HG02938 (cell line): ENCODE measurements at regions not wholly inside any gene's neighbourhood (a gene's known extent, or its start where the extent isn't known, plus 50 kb on each side); places are given as distances from the start of the nearest gene placed in this dataset.
"Not testable (repeated sequence)": the region's sequence is repeated elsewhere in the genome, so short reads cannot be mapped to it uniquely, and the experiment has no call there.

Experiments used
- ATAC-seq: cut with Tn5 transposase; IDR thresholded peaks from one replicate; pipeline ENCODE4 v1.9.1; 2021; ENCODE audit warnings: mild to moderate bottlenecking, moderate library complexity; ENCODE audit not compliant: unreplicated experiment

GRCh38 chr20:5395932-5396727 is 79.4 kb upstream of the PROKR2 start:
- no peak for ATAC-seq

DNA sequence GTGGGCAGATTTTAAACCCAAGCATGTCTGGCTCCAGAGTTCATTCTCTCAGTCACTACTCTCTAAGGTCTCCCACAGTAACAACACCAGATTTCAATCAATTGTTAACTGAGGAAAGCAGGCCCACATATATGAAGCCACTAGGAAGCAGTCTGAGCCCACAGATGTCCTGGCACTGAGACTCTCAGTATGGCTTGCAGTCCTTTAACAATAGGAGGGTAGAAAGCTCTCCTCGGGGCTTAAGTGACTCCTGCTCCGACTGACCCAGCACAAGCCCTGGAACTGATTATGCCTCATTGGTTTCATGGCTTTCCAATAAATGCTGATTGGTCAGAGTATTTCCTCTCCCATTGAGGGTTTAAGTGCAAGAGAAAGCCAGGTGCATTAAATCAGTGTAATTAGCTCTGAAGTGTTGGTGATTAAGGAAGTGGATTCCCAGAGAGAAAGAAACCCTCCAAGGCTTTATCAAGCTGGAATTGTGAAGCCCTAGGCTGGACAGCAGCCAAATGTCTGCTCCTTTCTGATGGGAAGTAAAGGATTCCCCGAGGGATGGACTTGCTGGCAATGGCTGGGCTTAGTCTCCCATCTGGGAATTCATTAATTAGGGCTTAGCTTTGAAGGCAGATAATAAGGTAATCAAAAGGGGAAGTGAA is 76.6 kb upstream of the PROKR2 start:
- ATAC-seq: no peak

GRCh38 chr20:5390720-5391119 is 74.0 kb upstream of the PROKR2 start:
- no peak for ATAC-seq

GRCh38 chr20:5386846-5387245 is 70.1 kb upstream of the PROKR2 start:
- not testable (repeated sequence) for ATAC-seq

DNA sequence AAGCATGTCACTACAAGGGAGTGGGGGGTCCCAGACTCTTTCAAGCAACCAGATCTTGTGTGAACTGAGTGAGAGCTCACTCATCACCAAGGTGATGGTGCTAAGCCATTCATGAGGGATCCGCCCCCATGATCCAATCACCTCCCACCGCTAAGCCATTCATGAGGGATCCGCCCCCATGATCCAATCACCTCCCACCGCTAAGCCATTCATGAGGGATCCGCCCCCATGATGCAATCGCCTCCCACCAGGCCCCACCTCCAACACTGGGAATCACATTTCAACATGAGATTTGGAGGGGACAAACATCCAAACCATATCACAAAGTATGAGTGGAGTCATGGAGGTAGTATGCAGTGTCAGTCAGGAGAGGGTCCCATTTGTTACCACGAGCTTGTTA is 64.8 kb upstream of the PROKR2 start:
- not testable (repeated sequence) for ATAC-seq

DNA sequence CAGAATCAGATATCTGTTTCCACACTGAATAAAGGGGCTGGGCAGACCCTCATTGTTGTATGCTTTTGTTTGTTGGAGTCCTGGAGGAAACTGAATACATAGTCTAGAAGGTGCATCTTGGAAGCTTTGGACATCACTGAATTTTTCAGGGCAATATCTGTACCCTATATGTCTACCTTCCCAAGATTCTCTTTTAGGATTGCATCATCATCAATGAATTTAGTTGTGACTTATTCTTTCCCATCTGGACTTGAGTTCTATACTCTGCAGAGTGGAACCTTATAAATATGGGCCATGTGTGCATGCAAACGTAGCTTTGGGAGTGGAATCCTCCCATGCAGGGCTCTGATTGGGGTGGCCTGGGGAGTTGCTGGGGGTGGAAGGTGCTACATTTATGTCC is 60.7 kb upstream of the PROKR2 start:
- ATAC-seq: no peak

DNA sequence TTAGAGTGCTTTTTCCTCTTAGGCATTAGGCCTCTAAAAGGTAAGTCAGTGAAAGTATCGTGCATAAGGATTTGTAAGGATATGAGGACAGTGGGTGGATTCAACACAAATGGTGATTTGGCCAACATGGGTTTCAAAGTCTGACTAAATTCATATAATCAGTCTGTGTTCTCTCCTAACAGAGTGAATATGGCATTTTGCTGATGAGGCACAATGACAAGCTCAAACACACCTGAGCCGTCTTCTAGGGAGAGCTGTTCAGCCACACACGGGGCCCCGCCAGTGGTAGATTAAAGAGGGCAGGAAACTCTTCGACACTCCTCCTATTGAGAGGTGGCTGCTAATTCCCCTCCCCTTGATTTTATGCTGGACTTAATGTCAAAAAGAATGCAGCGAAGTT is 59.5 kb upstream of the PROKR2 start:
- ATAC-seq: no peak

- ATAC-seq: no peak
Measured at GRCh38 chr20:5374171-5374570, 57.4 kb upstream of the PROKR2 start.

DNA sequence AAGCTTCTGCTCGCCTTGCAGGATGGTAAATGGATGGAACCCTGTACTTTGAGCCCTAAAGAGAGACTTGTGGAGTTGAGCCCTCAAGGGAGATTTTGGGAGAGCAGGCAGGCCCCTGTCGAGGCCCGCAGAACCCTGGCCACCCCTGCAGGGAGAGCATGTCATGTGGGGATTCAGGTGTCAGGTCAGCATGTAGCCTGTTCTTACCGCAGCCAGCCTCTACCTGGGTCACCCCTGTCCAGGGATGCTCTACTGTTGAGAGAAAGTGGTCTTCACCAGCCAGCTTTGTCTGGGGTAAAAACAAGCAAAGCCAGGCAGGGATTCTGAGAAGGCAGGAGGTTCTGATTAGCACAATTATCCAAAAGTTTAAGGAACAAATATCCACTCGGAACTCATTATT is 55.6 kb upstream of the PROKR2 start:
- no peak for ATAC-seq

GRCh38 chr20:5369629-5370028 is 52.9 kb upstream of the PROKR2 start:
- ATAC-seq: no peak
